GM12874 (cell line): ENCODE measurements at regions not wholly inside any gene's neighbourhood (a gene's known extent, or its start where the extent isn't known, plus 50 kb on each side); places are given as distances from the start of the nearest gene placed in this dataset.

ENCODE experiments used
- CTCF ChIP-seq: IDR thresholded peaks from 2 replicates; pipeline ENCODE4 v1.5.1; 2011; ENCODE audit warnings: low read depth, mild to moderate bottlenecking, control low read depth, low read length, moderate library complexity; ENCODE audit not compliant: insufficient read depth

GRCh38 chr10:46223064-46223480 is 63.7 kb upstream of the ANTXRL start:
- peak; percentile 59 for TF ChIP-seq CTCF

GRCh38 chr10:46223626-46224413 is 63.0 kb upstream of the ANTXRL start:
- TF ChIP-seq CTCF: no peak

GRCh38 chr10:46224414-46224682 is 62.4 kb upstream of the ANTXRL start:
- TF ChIP-seq CTCF: no peak

- TF ChIP-seq CTCF: no peak
Observed at GRCh38 chr10:46225597-46225996, 61.2 kb upstream of the ANTXRL start.

GRCh38 chr10:46226232-46226631 is 60.6 kb upstream of the ANTXRL start:
- no peak for TF ChIP-seq CTCF

GRCh38 chr10:46226900-46227558 is 59.8 kb upstream of the ANTXRL start:
- no peak for TF ChIP-seq CTCF

- no peak for TF ChIP-seq CTCF
Observed at GRCh38 chr10:46227571-46227935, 59.2 kb upstream of the ANTXRL start.
